Retinal pigment epithelial cell (primary cell): ENCODE measurements at regions not wholly inside any gene's neighbourhood (a gene's known extent, or its start where the extent isn't known, plus 50 kb on each side); places are given as distances from the start of the nearest gene placed in this dataset.

Experiments
- DNase-seq: peaks from one replicate; pipeline ENCODE4 v3.0.0-alpha.2; 2010; ENCODE audit warnings: low read depth
- H3K4me3 ChIP-seq: 2 replicates; pipeline ENCODE4 v1.5.1; 2011; ENCODE audit warnings: mild to moderate bottlenecking, low read length, control low read depth, moderate library complexity
- TF ChIP-seq, protein P1 (sequence below): conservative IDR thresholded peaks from 2 replicates; pipeline ENCODE4 v1.5.1; 2011; ENCODE audit warnings: low read depth, low read length, control low read depth, inconsistent platforms

DNA sequence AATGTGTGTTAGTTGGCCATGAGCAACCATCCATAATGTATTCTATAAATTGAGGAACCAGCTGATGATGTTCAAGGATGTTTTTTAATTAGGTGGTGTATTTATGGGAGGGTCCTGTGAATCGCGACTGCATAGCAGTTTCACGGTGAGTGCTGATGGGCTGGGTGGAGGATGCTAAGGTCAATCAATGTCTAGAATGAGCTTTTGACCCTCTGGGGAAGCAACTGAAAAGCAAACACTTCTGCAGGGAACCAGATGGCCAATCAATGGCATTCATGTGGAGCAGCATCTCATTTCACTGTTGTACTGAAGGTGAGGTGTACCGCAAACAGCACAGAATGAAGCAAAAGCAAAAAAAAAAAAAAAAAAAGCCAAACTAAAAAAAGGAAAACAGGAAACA lies 676.1 kb upstream of the TMEM132C start:
- no peak for DNase-seq
- H3K4me3 ChIP-seq: no peak overlapping the region
- TF ChIP-seq, protein P1, sequence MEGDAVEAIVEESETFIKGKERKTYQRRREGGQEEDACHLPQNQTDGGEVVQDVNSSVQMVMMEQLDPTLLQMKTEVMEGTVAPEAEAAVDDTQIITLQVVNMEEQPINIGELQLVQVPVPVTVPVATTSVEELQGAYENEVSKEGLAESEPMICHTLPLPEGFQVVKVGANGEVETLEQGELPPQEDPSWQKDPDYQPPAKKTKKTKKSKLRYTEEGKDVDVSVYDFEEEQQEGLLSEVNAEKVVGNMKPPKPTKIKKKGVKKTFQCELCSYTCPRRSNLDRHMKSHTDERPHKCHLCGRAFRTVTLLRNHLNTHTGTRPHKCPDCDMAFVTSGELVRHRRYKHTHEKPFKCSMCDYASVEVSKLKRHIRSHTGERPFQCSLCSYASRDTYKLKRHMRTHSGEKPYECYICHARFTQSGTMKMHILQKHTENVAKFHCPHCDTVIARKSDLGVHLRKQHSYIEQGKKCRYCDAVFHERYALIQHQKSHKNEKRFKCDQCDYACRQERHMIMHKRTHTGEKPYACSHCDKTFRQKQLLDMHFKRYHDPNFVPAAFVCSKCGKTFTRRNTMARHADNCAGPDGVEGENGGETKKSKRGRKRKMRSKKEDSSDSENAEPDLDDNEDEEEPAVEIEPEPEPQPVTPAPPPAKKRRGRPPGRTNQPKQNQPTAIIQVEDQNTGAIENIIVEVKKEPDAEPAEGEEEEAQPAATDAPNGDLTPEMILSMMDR: no peak

DNA sequence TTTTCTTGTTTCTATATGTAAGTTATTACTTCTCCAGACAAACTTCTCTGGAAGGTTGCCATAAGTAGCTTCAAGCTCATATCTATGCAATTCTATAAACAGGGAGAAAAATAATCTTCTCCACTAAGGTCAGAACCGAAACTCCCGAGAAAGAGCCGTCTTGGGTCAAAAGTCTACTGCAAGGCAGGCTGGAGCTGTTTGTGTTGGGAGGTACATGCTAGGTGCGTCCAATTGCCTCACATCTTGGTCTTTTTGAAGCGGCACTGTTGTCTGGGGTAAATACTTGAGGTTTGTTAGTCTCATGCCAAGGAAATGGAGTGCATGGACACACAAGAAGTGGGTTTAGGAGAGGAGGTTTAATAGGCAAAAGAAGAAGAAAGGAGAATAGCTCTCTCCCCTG lies 674.7 kb upstream of the TMEM132C start:
- TF ChIP-seq, protein P1: no peak
- DNase-seq: no peak
- H3K4me3 ChIP-seq: no peak overlapping the region

DNA sequence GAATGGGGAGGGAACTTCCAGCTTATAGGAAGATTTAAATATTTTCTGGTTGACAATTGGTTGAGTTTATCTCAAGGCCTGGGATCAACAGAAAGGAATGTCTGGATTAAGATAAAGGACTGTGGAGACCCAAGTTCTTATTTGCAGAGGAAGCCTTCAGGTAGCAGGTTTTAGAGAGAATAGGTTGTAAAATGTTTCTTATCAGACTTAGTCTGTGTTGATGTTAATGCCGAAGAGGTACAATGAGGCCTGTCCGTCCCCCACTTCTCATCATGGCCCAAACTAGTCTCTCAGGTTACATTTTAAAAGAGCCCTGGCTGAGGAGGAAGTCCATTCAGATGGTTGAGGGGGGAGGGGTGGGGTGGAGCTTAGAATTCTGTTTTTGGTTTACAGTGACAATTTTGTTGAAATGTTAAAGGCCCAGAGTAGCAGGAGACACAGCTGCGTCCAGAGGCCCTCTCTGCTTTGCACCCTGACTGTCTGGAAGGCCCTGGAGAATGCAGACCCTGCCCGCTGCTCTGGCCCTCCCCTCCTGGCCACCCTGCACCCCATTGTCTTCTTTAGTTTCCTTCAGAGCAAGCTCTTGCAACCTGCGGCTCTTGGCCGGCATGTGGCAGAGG lies 672.5 kb upstream of the TMEM132C start:
- no peak overlapping the region for H3K4me3 ChIP-seq
- DNase-seq: no peak
- TF ChIP-seq, protein P1: no peak

DNA sequence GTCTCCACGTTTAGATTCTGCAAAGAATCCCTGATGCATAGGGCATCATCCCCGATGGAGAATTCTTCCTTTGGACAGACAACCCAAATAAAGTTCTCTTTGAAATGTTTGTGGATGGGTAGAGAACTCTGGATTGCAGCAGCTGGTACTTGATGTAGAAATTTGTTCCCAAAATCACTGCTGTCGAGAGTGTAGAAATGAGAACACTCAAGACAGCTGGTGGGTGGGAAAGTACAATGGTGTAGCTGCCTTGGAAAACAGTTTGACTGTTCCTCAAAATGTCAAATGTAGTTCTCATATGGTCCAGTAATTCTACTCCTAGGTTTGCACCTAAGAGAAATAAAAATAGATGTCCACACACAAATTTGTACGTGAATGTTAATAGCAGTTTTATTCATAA lies 671.5 kb upstream of the TMEM132C start:
- DNase-seq: no peak
- TF ChIP-seq, protein P1: no peak
- H3K4me3 ChIP-seq: no peak overlapping the region

DNA sequence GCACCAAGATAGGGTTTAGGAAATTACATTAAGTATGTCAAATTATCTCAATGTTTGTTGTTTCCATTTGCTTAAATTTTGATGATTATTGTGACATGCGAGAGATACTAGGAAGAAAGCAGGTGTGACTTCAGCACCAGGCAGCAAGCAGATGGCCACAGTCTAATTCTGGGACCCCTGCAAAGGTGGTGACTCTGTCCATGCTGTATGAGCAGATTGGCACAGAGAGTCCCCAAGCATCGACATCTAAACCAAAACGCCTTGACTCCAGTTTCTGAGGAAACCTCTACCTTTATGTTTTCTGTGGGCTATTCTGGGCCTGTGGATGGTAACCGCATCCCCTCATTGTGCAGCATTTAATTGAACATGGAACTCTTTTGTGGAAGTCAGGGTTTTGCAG lies 670.1 kb upstream of the TMEM132C start:
- TF ChIP-seq, protein P1: no peak
- DNase-seq: no peak
- no peak overlapping the region for H3K4me3 ChIP-seq

DNA sequence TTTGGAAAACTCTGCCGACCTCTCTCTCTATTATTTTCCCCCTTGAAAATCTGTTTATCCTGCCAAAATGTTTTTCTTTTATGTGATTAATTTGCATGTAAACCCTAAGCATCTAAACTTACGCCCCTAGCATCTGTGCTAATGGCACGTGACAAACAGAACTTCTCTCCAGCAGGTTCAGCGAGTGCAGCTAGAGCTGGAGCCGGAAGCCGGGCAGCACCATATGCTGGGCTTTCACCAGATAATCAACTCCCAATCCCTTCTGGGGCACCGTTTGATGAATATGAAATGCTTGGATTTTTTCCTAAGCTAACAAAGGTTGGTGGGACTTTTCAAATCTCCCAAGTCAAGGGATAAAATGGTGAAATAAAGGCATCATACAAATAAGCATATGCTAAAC lies 667.5 kb upstream of the TMEM132C start:
- H3K4me3 ChIP-seq: no peak overlapping the region
- TF ChIP-seq, protein P1: no peak
- DNase-seq: no peak

DNA sequence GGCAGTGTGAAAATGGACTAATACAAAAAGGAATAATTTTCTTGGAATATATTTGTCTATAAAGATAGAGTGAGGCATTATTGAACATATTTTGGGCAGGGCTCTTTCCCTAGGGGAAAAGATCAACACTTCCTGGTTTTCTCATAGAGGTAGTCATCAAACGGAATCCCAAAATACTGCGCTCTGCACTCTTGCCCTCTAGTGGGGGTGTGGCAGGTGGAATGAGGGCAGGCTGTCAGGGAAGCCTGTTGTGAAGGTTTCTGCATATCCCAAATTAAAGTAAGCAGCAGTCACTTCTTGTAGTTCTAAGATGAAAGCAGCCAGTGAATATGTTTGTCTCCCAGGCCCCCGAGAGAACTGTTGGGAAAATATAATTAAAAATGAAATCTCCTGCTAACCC lies 666.8 kb upstream of the TMEM132C start:
- no peak for DNase-seq
- TF ChIP-seq, protein P1: no peak
- H3K4me3 ChIP-seq: no peak overlapping the region
